Ishikawa (cell line): ENCODE measurements at regions not wholly inside any gene's neighbourhood (a gene's known extent, or its start where the extent isn't known, plus 50 kb on each side); places are given as distances from the start of the nearest gene placed in this dataset.

ENCODE experiments used
- CEBPB ChIP-seq: IDR thresholded peaks from 2 replicates; pipeline ENCODE4 v1.6.1; 2012
- CREB1 ChIP-seq: IDR thresholded peaks from 2 replicates; pipeline ENCODE4 v1.6.1; 2012; ENCODE audit warnings: low read depth
- EGR1 ChIP-seq: IDR thresholded peaks from 2 replicates; pipeline ENCODE4 v1.6.1; 2012
- EP300 ChIP-seq: IDR thresholded peaks from 2 replicates; pipeline ENCODE4 v1.6.1; 2012; ENCODE audit warnings: borderline replicate concordance
- FOXM1 ChIP-seq: IDR thresholded peaks from 2 replicates; pipeline ENCODE4 v1.6.1; 2012; ENCODE audit warnings: low read depth, borderline replicate concordance
- MAX ChIP-seq: IDR thresholded peaks from 2 replicates; pipeline ENCODE4 v1.6.1; 2012
- NFIC ChIP-seq: IDR thresholded peaks from 2 replicates; pipeline ENCODE4 v1.6.1; 2012
- RAD21 ChIP-seq: IDR thresholded peaks from 2 replicates; pipeline ENCODE4 v1.6.1; 2012; ENCODE audit warnings: low read depth
- REST ChIP-seq: IDR thresholded peaks from 2 replicates; pipeline ENCODE4 v1.6.1; 2012; ENCODE audit warnings: low read depth, mild to moderate bottlenecking
- TAF1 ChIP-seq: IDR thresholded peaks from 2 replicates; pipeline ENCODE4 v1.6.1; 2012; ENCODE audit warnings: low read depth, mild to moderate bottlenecking
- TCF12 ChIP-seq: IDR thresholded peaks from 2 replicates; pipeline ENCODE4 v1.6.1; 2012; ENCODE audit warnings: low read depth
- TEAD4 ChIP-seq: IDR thresholded peaks from 2 replicates; pipeline ENCODE4 v1.6.1; 2012
- YY1 ChIP-seq: IDR thresholded peaks from 2 replicates; pipeline ENCODE4 v1.6.1; 2012; ENCODE audit warnings: low read depth
- ZBTB7A ChIP-seq: IDR thresholded peaks from 2 replicates; pipeline ENCODE4 v1.6.1; 2012; ENCODE audit warnings: low read depth
- TF ChIP-seq, protein P1 (sequence below): IDR thresholded peaks from 2 replicates; pipeline ENCODE4 v1.6.1; 2012

DNA sequence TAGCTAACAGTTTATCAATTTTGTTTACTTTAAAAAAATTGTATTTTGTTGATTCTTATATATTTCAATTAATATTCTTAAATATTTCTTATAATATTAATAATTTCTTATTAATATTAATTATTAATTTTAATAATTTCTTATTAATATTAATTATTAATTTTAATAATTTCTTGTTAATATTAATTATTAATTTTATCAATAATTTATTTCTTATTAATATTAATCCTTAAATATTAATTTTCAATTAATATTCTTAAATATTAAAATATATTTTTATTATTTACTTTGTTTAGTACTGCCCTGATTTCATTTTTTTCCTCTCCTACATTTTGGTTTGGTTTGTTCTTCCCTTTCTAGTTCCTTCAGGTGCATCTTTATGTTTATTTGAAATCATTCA is 1208.1 kb downstream of the LRFN5 start:
- TF ChIP-seq TAF1 (no peak), CREB1 (no peak), MAX (no peak), EP300 (no peak), TCF12 (no peak), NFIC (no peak), REST (no peak), CEBPB (no peak), YY1 (no peak), ZBTB7A (no peak), TEAD4 (no peak), FOXM1 (no peak)
- TF ChIP-seq, protein P1, sequence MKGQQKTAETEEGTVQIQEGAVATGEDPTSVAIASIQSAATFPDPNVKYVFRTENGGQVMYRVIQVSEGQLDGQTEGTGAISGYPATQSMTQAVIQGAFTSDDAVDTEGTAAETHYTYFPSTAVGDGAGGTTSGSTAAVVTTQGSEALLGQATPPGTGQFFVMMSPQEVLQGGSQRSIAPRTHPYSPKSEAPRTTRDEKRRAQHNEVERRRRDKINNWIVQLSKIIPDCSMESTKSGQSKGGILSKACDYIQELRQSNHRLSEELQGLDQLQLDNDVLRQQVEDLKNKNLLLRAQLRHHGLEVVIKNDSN, result no peak

DNA sequence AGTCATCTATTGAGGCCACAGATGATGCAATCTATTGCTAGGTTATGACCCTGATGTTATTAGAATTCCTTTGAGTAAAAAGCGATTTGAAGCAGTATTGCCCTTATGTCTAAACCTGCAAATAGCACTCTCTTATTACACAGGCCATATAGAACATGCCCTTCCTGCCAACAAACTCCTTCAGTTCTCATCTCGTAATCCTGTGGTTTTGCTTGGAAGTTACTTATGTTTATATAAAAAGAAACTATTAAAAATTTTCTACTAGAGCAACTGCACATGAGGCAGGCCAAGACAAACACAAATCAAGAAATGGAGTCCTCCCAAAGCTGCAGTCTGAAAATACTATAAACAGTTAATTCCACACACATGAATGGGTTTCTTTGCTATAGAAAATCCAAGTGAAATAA is 1200.2 kb downstream of the LRFN5 start:
- no peak for TF ChIP-seq CREB1
- TF ChIP-seq EGR1, result no peak
- TF ChIP-seq EP300, result no peak
- no peak for TF ChIP-seq ZBTB7A
- TF ChIP-seq REST, result no peak
- TF ChIP-seq, protein P1, result no peak
- no peak for TF ChIP-seq CEBPB
- TF ChIP-seq TEAD4, result no peak
- TF ChIP-seq RAD21, result no peak
- TF ChIP-seq TAF1, result no peak
- TF ChIP-seq YY1, result no peak
- TF ChIP-seq FOXM1, result no peak

- TF ChIP-seq CEBPB, result no peak
- no peak for TF ChIP-seq MAX
- TF ChIP-seq TCF12, result no peak
- TF ChIP-seq REST, result no peak
- TF ChIP-seq TEAD4, result no peak
- no peak for TF ChIP-seq NFIC
- TF ChIP-seq RAD21, result no peak
- no peak for TF ChIP-seq ZBTB7A
- TF ChIP-seq EP300, result no peak
- TF ChIP-seq TAF1, result no peak
Observed at GRCh38 chr14:42804141-42804540, 1197.5 kb downstream of the LRFN5 start.

GRCh38 chr14:42802346-42802745 is 1195.7 kb downstream of the LRFN5 start:
- TF ChIP-seq FOXM1 (no peak), TAF1 (no peak), TCF12 (no peak), CREB1 (no peak), YY1 (no peak), EGR1 (no peak), TEAD4 (no peak), CEBPB (no peak), EP300 (no peak), RAD21 (no peak), NFIC (no peak), ZBTB7A (no peak)
- TF ChIP-seq, protein P1, result no peak
